ENCODE measurements at regions not wholly inside any gene's neighbourhood (a gene's known extent, or its start where the extent isn't known, plus 50 kb on each side); places are given as distances from the start of the nearest gene placed in this dataset.

DNA sequence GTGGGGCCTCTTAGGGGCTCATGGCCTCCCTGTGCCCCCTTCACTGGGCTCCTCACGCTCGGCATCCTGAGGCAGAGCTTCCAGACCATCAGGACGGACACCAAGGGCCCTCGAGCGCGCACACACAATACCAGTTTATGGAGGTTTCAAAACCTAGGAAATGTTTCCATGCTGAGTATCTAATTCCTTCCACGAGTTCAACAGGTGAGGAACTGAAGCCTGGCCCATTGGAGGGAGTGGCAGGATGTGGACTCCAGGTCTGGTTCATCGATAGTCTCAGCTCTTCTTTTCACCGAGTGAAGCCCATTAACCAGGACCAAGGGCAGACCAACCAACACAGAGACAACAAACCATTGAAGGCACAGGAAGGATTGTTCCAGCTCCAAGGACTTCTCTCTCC, 336.7 kb upstream of the SHH start:
- BruUV-seq (replicated peaks): no TSS peak
- TF ChIP-seq, protein P1, sequence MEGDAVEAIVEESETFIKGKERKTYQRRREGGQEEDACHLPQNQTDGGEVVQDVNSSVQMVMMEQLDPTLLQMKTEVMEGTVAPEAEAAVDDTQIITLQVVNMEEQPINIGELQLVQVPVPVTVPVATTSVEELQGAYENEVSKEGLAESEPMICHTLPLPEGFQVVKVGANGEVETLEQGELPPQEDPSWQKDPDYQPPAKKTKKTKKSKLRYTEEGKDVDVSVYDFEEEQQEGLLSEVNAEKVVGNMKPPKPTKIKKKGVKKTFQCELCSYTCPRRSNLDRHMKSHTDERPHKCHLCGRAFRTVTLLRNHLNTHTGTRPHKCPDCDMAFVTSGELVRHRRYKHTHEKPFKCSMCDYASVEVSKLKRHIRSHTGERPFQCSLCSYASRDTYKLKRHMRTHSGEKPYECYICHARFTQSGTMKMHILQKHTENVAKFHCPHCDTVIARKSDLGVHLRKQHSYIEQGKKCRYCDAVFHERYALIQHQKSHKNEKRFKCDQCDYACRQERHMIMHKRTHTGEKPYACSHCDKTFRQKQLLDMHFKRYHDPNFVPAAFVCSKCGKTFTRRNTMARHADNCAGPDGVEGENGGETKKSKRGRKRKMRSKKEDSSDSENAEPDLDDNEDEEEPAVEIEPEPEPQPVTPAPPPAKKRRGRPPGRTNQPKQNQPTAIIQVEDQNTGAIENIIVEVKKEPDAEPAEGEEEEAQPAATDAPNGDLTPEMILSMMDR (IDR thresholded peaks at IDR 0.05; ENCODE audit: unreplicated experiment): no peak
- H3K9me3 Mint-ChIP-seq (ENCODE audit: unreplicated experiment): no peaks in the 10 kb centered on the region
- no peak for DNase-seq (ENCODE audit: unreplicated experiment)
- POLR2A ChIA-PET: interaction anchor here (0.5 kb wide), 1 partner anchor 29 kb away, joined by 3 read pairs; no protein-coding TSS in a partner anchor
- H3K36me3 Mint-ChIP-seq (ENCODE audit: insufficient read depth, unreplicated experiment): no peaks in the 10 kb centered on the region
- intact Hi-C loops (cut with micrococcal nuclease): no loop called here
- CTCF ChIA-PET: no interaction called here
- peaks cover 68% of the 10 kb centered on the region for H3K27me3 Mint-ChIP-seq (ENCODE audit: insufficient read depth, unreplicated experiment)
- no peak overlapping the region for H3K27ac Mint-ChIP-seq (ENCODE audit: low read depth, unreplicated experiment)
- no peak overlapping the region for H3K4me3 Mint-ChIP-seq (ENCODE audit: unreplicated experiment)
- H3K4me1 Mint-ChIP-seq (ENCODE audit: insufficient read depth, unreplicated experiment): no peaks in the 10 kb centered on the region

DNA sequence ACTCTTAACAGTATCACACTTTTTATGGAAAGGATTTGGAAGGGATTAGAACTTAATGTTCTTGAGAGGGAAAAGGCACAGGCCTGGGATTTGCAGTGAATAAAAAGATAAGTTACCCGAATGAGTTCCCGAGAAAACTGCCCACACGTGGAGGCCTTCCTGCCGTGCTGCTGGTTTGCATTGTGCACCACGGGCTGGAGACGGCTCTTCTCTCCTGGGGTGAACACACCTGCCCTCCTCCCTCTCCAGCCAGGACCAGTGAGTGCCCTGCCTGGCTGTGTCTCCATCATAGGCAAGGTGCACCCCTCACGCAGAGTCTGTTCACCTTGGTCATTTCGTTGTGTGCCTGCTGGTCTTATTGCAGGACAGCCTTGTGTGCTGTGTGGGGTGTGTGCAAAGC, 336.3 kb upstream of the SHH start:
- Mint-ChIP-seq H3K27ac (ENCODE audit: low read depth, unreplicated experiment) (no peak overlapping the region), H3K4me1 (ENCODE audit: insufficient read depth, unreplicated experiment) (no peaks in the 10 kb centered on the region), H3K27me3 (ENCODE audit: insufficient read depth, unreplicated experiment) (peaks cover 70% of the 10 kb centered on the region), H3K36me3 (ENCODE audit: insufficient read depth, unreplicated experiment) (no peaks in the 10 kb centered on the region), H3K4me3 (ENCODE audit: unreplicated experiment) (no peak overlapping the region), H3K9me3 (ENCODE audit: unreplicated experiment) (no peaks in the 10 kb centered on the region)
- intact Hi-C loops (cut with micrococcal nuclease): no loop called here
- TF ChIP-seq, protein P1 (IDR thresholded peaks at IDR 0.05; ENCODE audit: unreplicated experiment): no peak
- ChIA-PET POLR2A (interaction anchor here (0.5 kb wide), 1 partner anchor 29 kb away, joined by 3 read pairs; no protein-coding TSS in a partner anchor), CTCF (interaction anchor here (0.6 kb wide), 1 partner anchor 250 kb away, joined by 4 read pairs; no protein-coding TSS in a partner anchor)
- BruUV-seq (replicated peaks): no TSS peak
- DNase-seq (ENCODE audit: unreplicated experiment): no peak

DNA sequence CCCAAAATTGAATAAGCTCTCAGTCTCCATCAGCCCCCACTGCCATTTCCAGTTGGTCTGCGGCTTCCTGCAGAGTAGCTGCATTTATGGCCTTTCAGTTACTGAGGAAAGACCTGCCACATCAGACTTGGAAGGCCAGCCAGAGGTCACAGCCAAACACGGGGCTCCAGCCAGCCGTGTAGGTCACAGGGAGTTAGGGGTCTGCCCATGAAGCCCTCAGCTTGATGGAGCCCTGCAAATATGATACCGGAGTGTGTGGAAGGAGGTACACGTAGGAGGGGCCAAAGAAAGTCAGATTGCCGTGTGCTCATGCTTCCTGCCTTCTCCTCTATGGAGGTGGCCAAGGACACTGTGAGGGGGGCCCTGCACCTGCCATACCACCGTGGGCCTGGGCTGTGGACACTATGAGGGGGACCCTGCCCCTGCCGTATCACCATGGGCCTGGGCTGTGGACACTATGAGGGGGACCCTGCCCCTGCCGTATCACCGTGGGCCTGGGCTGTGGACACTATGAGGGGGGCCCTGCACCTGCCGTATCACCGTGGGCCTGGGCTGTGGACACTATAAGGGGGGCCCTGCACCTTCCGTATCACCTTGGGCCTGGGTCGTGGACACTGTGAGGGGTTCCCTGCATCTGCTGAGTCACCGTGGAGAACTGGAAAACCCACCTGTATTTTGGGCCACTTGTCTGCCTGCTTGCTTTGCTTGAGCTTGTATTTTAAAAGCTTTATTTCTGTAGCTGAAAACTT, 335.7 kb upstream of the SHH start:
- POLR2A ChIA-PET: interaction anchor here (0.6 kb wide), 1 partner anchor 616 kb away, joined by 3 read pairs; no protein-coding TSS in a partner anchor
- Mint-ChIP-seq H3K27me3 (ENCODE audit: insufficient read depth, unreplicated experiment) (peaks cover 70% of the 10 kb centered on the region), H3K4me3 (ENCODE audit: unreplicated experiment) (no peak overlapping the region), H3K36me3 (ENCODE audit: insufficient read depth, unreplicated experiment) (no peaks in the 10 kb centered on the region), H3K9me3 (ENCODE audit: unreplicated experiment) (no peaks in the 10 kb centered on the region), H3K27ac (ENCODE audit: low read depth, unreplicated experiment) (no peak overlapping the region), H3K4me1 (ENCODE audit: insufficient read depth, unreplicated experiment) (no peaks in the 10 kb centered on the region)
- CTCF ChIA-PET: interaction anchor here (0.6 to 0.7 kb wide), 3 partner anchors 251 to 1191 kb away, joined by 3 to 4 read pairs (median 4); no protein-coding TSS in a partner anchor
- TF ChIP-seq, protein P1 (IDR thresholded peaks at IDR 0.05; ENCODE audit: unreplicated experiment): no peak
- no TSS peak for BruUV-seq (replicated peaks)
- intact Hi-C loops (cut with micrococcal nuclease): no loop called here
- no peak for DNase-seq (ENCODE audit: unreplicated experiment)

DNA sequence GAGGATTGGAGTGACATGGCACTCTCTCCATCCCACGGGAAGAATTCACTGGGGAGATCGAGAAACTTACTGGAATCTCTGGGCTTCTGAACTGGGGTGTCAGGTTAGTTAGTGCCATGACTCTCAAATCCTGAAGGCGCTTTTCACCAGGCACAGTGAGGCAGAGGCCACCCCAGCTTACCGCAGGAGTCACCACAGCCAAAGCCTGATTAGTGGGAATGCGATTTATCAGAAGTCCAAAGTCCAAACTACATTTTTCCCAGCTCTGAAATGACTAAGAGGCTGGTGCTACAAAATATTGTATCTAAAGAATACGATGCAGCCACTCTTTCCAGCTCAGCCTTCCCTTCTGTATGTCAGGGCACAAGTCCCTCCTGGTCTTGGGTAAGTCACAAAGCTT, 334.8 kb upstream of the SHH start:
- ChIA-PET CTCF (interaction anchor here (0.6 kb wide), 1 partner anchor 259 kb away, joined by 4 read pairs; no protein-coding TSS in a partner anchor), POLR2A (no interaction called here)
- no peaks in the 10 kb centered on the region for H3K4me1 Mint-ChIP-seq (ENCODE audit: insufficient read depth, unreplicated experiment)
- intact Hi-C loops (cut with micrococcal nuclease): no loop called here
- peaks cover 70% of the 10 kb centered on the region for H3K27me3 Mint-ChIP-seq (ENCODE audit: insufficient read depth, unreplicated experiment)
- TF ChIP-seq, protein P1 (IDR thresholded peaks at IDR 0.05; ENCODE audit: unreplicated experiment): no peak
- H3K36me3 Mint-ChIP-seq (ENCODE audit: insufficient read depth, unreplicated experiment): no peaks in the 10 kb centered on the region
- BruUV-seq (replicated peaks): no TSS peak
- no peaks in the 10 kb centered on the region for H3K9me3 Mint-ChIP-seq (ENCODE audit: unreplicated experiment)
- H3K4me3 Mint-ChIP-seq (ENCODE audit: unreplicated experiment): no peak overlapping the region
- no peak for DNase-seq (ENCODE audit: unreplicated experiment)
- no peak overlapping the region for H3K27ac Mint-ChIP-seq (ENCODE audit: low read depth, unreplicated experiment)

Data from MCF 10A (cell line).